ENCODE measurements at regions not wholly inside any gene's neighbourhood (a gene's known extent, or its start where the extent isn't known, plus 50 kb on each side); places are given as distances from the start of the nearest gene placed in this dataset.

GRCh38 chr2:226199555-226199954 lies 600.1 kb downstream of the IRS1 start:
- no peak for DNase-seq (ENCODE audit: low spot score)

DNA sequence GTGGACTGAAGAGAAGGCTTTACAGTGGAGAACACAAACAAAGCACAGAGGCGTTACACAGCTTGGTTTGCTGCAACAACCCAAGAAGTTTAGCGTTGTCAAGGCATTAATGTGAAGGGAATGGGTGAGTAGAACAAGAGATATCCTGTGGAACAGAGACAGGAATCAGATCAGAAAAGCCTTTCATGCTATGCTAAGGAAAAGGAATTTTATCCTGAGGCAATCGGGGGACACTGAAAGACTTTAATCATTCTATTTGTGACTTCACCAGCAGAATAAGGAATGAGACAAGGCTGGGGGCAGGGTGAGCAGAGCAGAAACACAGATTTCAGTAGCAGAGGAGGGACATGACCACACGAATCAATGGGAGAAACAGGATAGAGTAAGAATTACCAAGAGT lies 600.7 kb downstream of the IRS1 start:
- DNase-seq (ENCODE audit: low spot score) = no peak

GRCh38 chr2:226190479-226191252 lies 609.0 kb downstream of the IRS1 start:
- DNase-seq (ENCODE audit: low spot score) = no peak

DNA sequence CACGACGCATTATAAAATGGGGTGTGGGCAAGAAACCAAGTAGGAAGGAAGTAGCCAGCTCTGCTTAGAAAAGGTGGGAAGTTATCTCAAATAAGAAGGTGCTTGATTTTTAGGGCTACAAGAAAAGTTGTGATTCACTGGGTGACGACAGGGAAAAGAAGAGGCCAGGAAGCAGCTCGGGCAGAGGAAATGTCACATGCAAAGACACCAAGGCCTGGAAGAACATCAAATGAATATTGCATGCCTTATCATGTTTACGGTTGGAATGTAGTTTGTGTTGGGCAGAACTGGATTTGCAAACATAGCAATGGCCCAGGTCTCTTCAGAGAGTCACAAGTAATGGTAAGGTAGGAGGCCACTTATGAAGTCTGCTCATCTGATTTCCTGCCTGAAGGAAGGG lies 610.6 kb downstream of the IRS1 start:
- DNase-seq (ENCODE audit: low spot score) = no peak

GRCh38 chr2:226187616-226188015 lies 612.0 kb downstream of the IRS1 start:
- DNase-seq (ENCODE audit: low spot score) = no peak

DNA sequence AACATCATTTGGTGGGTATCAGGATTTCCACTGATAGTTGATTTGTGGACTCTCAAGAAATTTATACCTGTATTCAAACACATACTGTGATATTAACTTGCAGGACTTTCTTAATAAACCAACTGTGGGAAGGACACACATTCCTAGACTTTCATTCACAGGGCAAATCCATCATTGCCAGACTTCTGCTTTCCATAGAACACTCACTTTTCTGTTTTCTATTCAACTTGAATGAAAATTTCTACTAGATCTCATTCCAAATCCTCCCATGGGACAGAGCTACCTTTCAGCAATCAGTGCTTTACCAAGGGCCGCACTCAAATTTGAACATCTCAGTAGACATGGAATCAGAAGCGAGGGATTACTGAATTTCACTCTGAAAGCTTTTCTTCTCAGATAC lies 612.5 kb downstream of the IRS1 start:
- DNase-seq (ENCODE audit: low spot score) = no peak

DNA sequence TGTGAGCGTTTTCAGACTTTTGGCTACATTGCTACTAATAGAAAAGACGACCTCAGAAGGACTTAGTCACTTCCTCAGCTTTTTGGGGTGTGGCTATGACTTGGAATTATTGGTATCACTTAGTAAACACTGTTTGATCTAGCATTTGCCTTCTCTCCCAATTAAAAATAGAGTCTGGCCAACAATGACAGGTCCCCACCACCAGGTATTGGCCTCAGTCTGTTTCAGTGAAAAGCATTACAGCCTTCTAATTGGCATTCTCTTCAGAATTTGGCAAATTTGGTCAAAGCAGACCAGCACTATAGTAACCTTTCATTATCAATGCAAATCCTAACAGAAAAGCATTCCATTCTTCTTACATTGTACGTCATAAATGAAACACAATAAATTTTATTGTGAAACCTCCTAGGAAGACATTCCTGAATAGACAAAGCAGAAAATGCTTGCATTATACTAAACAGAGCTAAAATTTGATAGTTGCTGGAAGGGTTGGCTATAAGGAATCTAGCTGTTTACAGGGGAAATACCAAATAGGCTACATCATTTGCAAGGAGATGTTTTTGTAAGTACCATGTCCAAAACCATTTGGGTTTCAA lies 613.9 kb downstream of the IRS1 start:
- no peak for DNase-seq (ENCODE audit: low spot score)

GRCh38 chr2:226184940-226185615 lies 614.5 kb downstream of the IRS1 start:
- DNase-seq (ENCODE audit: low spot score) = no peak

DNA sequence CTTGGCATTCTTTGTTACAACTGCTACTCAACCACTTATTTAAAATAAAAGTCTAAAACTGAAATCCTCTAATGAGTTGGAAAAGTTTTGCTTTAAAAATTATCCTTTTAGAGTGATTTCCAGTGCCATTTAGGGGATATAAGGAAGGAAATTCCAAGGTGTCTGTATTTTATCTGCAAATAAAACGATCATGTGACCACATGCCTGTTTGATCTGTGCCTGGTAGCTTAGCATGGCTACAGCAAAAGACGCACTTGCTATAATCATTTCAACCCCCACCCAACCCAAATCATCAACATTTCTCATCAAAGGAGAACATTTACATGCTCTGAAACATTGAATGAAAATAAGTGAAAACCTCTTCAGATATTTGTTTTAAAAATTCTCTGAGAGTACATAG lies 615.1 kb downstream of the IRS1 start:
- DNase-seq (ENCODE audit: low spot score) = no peak

DNA sequence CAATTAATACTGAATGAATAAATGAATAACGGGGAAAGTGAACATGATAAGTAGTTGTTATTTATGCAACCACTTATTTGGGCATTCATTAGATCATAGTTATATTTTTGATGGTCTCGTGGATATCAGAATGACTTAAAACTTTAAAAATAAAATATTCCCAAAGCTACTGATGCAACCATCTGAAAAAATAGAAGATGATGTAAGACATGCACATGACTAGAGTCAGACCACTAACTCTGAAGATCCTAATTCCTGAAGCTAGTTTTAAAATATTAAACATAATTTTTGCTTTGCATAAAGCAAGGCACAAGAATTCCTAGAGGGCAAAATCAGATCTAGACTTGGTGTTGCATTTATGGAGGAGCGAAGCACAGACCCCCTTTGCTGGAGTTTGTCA lies 616.1 kb downstream of the IRS1 start:
- no peak for DNase-seq (ENCODE audit: low spot score)

DNA sequence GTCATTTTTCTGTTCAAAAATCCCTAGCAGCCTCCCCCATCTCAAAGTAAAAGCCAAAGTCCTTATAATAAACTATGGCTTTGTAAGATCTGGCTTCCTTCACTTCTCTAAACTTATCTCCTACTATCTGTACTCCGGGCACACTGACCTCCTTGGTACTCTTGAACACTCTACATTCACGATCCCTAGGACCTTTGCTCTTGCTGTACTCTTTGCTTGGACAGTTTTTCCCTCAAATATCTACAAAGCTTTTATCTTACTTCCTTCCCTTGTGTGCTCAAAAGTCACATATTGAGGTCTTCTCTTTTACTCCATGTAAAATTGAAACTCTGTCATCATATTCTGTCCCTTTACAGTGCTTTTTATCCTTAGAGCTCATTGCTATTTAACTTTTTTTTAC lies 616.6 kb downstream of the IRS1 start:
- no peak for DNase-seq (ENCODE audit: low spot score)

GRCh38 chr2:226181909-226182308 lies 617.7 kb downstream of the IRS1 start:
- no peak for DNase-seq (ENCODE audit: low spot score)

- DNase-seq (ENCODE audit: low spot score) = no peak
Measured at GRCh38 chr2:226180281-226180884, 619.2 kb downstream of the IRS1 start.

DNA sequence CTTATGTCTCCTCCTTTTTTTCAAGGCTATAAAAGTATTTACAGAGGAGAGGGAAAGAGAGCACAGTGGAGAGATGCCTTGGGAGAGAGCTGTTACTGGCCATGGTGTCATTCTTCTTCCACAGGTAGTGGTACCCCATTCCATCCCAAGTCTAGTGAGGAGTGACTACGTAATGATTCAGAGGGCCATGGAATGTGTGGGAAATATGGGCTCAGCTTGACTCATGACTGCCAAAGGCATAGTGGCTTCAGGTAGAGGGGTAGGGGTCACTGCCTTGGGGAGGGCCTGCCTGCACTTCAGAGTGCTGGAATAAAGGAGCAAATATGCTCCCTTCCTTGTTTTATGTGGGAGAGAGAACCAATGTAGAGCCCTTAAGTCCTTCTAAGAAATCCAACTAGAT lies 620.6 kb downstream of the IRS1 start:
- no peak for DNase-seq (ENCODE audit: low spot score)

GRCh38 chr2:226176283-226176984 lies 623.2 kb downstream of the IRS1 start:
- DNase-seq (ENCODE audit: low spot score) = no peak

GRCh38 chr2:226174390-226174789 lies 625.2 kb downstream of the IRS1 start:
- DNase-seq (ENCODE audit: low spot score) = no peak

- DNase-seq (ENCODE audit: low spot score) = no peak
Measured at GRCh38 chr2:226172939-226173338, 626.7 kb downstream of the IRS1 start.

GRCh38 chr2:226172309-226172708 lies 627.3 kb downstream of the IRS1 start:
- DNase-seq (ENCODE audit: low spot score) = no peak

DNA sequence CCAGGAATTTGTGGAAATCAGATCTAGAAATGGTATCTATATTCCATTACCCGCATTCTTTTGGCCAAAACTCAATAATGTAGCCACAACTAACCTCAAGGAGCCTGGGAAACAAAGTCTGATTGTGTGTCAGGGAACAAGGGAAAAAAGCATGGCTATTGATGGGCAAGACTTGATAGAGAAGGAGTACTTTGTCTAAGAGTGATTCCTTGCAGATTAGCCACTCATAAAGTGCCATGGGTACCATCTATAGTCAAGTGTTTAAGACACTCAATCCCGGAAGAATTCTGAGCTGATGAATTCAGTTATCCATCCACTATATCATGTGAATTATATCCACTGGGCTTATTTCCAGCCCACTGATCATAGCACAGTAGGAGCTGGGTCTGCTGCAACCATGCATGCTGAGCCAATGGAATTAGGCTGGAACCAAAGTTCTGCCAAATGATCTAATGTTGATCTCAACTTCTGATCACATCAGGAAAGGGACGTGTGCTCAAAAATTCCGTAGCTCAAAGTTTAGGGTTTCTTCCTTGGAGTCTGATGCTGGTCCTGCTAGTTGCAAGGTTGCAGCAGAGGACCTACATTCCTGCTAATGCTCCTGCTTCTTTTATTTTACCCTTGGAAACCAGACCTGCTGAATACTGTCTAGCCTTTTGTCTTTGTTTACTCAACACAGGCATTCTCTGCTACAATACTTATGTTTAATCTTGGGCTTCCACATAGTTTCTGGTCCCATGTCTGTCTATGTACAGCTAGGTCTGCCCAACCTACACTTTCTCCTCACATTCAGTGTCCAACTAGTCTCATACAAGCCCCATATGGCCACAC lies 629.7 kb downstream of the IRS1 start:
- no peak for DNase-seq (ENCODE audit: low spot score)

DNA sequence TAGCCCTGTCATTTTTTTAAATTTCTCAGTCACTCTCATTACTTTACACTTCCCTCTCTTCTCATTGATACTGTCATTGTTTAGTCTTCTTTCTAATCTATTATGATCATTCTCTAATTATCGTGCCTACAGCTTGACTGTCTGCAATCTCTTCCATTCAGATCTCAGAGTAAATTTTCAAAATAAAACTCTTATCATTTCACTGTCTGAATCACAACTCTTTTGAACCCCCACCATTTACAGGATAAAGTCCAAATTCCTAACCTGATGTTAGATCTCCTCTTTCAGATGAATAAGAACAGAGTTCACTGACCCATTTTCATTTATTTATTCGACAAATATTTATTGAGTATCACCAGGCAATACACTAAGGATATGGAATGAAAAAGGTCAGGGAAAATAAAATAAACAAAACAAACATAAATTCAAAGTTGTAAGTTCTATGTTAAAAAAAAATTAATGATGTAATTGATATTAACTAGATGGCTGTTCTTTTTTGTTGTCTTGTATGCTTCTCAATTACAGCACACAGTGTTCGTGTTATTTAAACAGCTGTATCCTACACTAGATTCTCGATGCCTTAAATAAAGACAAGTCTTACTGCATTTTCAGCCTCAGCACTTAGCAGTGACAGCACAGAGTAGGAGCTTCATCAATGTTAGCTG lies 631.0 kb downstream of the IRS1 start:
- no peak for DNase-seq (ENCODE audit: low spot score)

- no peak for DNase-seq (ENCODE audit: low spot score)
Measured at GRCh38 chr2:226164512-226164911, 635.1 kb downstream of the IRS1 start.

All from hematopoietic multipotent progenitor cell treated with erythropoietin and hydrocortisone succinate and interleukin-3 and kit ligand, for 15 days (in vitro differentiated cells).